Lower leg skin (tissue), 3 donors: ENCODE measurements at regions not wholly inside any gene's neighbourhood (a gene's known extent, or its start where the extent isn't known, plus 50 kb on each side); places are given as distances from the start of the nearest gene placed in this dataset.

Experiments used
- POLR2A ChIP-seq, 2 donors: fragments of 450-650 bp; IDR thresholded peaks; one replicate each; pipeline ENCODE4 v1.6.1; 2016 to 2017; ENCODE audit warnings: antibody characterized with exemption in 2 of 2, mild to moderate bottlenecking in 1 of 2, moderate library complexity in 1 of 2
- TF ChIP-seq, protein P1 (sequence below), 3 donors: fragments of 450-650 bp; IDR thresholded peaks; one replicate each; pipeline ENCODE4 v1.5.1; 2016; ENCODE audit warnings: antibody characterized with exemption in 3 of 3, mild to moderate bottlenecking in 3 of 3, moderate library complexity in 2 of 3

DNA sequence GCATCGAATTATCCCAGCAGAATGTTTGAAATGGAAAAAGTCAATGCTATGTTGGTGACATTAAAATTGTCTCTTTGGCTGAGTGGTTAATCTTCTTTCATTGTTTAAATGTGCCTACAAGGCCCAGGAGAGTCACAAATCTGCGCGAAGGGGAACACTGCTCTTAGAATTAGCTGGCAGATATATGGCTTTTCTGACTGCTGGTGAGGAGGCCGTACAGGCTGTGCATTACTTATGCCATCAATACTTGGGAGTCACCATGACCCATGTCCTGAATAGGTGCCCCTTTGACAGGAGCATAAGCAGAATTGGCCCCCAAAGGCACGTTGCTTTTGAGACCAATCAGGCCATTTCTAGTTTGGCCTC is 521.5 kb downstream of the FUT8 start:
- TF ChIP-seq, protein P1, sequence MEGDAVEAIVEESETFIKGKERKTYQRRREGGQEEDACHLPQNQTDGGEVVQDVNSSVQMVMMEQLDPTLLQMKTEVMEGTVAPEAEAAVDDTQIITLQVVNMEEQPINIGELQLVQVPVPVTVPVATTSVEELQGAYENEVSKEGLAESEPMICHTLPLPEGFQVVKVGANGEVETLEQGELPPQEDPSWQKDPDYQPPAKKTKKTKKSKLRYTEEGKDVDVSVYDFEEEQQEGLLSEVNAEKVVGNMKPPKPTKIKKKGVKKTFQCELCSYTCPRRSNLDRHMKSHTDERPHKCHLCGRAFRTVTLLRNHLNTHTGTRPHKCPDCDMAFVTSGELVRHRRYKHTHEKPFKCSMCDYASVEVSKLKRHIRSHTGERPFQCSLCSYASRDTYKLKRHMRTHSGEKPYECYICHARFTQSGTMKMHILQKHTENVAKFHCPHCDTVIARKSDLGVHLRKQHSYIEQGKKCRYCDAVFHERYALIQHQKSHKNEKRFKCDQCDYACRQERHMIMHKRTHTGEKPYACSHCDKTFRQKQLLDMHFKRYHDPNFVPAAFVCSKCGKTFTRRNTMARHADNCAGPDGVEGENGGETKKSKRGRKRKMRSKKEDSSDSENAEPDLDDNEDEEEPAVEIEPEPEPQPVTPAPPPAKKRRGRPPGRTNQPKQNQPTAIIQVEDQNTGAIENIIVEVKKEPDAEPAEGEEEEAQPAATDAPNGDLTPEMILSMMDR (IDR thresholded peaks at IDR 0.05) = no peak
- TF ChIP-seq POLR2A (IDR thresholded peaks at IDR 0.05) = no peak
